GM18519 (cell line): ENCODE measurements at regions not wholly inside any gene's neighbourhood (a gene's known extent, or its start where the extent isn't known, plus 50 kb on each side); places are given as distances from the start of the nearest gene placed in this dataset.
"Not testable (repeated sequence)": the region's sequence is repeated elsewhere in the genome, so short reads cannot be mapped to it uniquely, and the experiment has no call there.

Experiments used
- ATAC-seq: cut with Tn5 transposase; IDR thresholded peaks from one replicate; pipeline ENCODE4 v1.9.1; 2021; ENCODE audit warnings: mild to moderate bottlenecking, moderate library complexity; ENCODE audit not compliant: unreplicated experiment, low FRiP score

DNA sequence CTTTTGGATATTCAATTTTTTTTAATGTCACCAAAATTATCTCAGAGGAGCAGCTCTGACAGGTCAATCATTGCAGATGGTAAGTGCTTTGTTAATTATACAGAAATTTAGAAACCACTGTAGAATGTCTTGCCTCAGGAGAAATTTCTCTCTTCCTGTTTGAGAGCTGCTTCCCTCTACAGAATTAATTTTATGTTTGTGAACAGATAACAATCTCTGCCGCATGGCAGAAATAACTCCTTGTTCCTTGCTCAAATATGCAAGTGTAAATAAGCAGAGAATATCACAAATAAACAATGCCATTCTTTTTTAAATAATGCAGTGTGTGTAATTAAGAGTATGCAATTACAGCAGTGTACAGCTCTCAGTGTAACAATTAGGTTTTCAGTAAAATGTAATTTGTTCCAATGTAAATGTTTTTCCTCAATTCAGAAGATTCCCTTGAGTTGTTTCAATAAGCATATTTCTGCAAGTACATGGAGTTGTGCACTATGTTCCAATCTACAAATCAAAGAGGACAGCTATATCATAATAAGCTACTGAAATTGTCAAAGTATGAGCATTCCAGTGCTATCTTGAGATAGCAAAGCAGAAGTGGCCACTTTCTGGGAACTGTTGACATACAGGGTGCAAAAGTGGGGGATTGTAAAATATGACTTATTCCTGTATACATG lies 1012.8 kb downstream of the MAT2B start:
- ATAC-seq, result no peak

DNA sequence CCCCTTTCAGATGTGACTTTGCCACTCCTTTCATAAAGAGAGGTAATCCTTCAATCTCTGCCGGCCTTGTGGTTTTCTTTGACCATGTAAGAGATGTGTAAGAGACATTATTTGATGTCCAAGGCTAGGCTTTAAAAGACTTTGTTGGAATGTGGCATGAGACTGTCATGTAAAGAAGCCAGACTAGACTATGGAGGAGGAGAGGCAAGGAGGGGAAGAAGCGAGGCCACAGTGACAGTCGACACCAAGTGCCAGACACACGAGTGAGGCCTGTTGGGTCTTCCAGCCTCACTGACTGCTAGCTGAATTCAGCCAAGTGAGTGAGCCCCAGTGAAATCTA lies 1013.3 kb downstream of the MAT2B start:
- no peak for ATAC-seq

DNA sequence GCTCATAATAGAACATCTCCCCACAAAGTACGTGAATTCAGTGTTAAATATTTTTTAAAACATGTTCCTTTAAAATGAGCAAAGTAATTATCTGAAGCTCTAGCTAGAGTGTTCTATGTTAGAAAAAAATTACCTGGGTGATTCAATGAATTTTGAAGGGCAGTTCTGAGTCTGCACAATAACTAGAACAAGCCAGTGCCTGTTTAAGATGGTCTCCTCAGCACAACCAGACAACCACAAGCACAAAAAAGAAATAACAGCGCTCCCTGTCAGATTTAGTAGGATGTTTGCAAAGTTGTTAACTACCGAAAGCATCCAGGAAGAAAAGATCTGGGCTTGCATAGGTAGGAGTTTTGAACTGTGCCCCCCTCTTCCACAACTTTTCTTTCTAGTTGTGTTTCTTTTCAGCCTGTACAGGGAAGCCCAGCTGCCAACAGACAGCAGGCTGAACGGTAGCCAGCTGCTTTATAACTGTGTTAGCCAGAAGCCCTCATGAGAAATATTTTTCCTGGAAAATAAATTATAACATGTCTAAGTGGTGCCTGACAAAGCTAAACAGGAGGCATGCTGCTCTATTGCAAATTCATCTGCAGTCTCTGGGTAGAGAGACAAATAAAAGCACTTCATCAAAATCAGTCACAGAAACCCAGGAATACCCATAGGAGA lies 1026.9 kb downstream of the MAT2B start:
- ATAC-seq, result no peak

DNA sequence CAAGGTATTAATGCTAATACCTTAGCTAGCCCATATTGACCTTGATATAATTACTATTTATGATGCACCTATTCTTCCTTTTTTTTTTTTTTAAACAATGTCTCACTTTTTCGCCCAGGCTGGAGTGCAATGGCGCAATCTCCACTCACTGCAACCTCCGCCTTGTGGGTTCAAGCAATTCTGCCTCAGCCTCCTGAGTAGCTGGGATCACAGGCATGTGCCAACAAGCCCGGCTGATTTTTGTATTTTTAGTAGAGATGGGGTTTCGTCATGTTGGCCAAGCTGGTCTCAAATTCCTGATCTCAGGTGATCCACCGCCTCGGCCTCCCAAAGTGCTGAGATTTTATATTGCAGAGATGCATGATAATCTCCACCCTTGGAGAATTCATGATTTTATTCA lies 1028.0 kb downstream of the MAT2B start:
- not testable (repeated sequence) for ATAC-seq

DNA sequence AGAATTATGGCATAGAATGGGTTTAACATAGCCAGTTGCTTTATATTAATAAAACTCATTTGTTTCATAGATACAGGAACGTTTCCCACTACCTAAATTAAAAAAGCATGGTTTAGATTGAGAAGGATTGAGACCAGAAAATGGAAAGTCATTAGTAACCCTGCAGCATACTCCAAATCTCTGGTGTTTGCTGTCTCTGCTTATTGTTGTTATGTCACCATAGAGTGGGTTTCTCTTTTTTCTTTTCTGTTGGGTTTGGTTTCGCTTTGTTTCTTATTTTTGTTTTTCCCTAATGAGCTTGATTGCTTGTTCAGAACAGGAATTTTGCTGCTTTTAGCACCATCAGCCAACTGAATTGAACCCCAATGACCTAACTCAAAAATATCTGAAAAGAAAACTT lies 1034.8 kb downstream of the MAT2B start:
- ATAC-seq, result no peak

DNA sequence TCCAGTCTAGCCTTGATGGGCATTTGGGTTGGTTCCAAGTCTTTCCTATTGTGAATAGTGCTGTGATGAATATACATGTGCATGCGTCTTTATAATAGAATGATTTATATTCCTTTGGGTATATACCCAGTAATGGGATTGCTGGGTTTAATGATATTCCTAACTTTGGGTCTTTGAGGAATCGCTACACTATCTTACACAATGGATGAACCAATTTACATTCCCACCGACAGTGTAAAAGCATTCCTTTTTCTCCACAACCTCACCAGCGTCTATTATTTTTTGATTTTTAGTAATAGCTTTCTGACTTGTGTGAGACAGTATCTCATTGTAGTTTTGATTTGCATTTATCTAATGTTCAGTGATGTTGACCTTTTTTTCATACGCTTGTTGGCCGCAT lies 1040.1 kb downstream of the MAT2B start:
- no peak for ATAC-seq

DNA sequence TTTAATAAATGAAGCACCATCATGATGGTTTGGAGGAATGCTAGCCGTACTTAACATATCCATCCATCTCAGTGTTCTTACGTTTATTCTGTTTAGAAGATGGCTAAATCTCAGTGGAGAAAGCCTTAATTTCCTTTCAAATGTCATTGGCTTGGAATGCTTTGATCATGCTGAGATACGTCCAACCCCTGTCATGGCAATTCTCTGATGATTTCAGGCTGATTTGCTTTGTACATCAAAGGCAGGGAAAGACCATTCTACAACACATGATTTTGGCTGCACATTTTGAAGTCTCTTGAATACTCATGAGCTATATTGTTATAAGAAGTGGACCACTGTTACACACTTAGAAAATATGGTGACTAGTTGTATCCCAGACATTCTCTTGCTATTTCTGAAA lies 1048.4 kb downstream of the MAT2B start:
- ATAC-seq, result no peak

DNA sequence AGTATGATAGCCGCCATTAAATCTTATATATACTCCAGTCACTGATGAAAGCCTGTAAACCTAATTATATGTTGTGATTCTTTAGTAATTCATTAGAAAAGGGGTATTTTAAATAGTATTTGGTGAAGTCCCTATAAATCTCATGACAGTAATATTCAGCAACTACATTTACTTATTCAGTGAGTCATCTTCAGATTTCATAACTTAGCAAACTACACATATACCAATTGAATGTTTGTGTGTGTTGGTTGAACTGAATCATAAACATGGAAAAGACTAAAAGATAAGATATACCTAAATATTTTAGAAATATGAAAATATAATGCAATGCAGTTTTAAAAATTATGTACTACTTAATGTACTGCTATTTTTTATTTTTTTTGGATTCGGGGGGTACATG lies 1050.4 kb downstream of the MAT2B start:
- ATAC-seq, result no peak

DNA sequence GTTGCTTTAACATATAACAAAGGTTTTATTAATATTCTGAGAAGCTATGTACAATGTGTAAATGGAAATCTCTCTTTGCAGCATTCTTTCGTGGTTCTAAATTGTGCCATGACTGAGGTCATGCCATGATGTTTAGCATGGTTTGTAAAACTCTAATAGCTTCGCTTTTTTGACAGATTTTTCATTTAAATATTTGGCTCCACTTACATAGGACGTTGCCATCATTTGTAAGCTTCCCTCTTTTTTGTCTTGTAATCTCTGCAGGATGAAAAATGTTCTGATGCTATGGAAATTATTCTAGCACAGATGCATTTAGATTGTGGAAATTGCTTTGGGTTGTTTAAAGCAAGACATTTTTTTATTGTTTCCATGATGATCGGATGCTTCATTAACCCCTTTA lies 1054.8 kb downstream of the MAT2B start:
- ATAC-seq, result no peak

DNA sequence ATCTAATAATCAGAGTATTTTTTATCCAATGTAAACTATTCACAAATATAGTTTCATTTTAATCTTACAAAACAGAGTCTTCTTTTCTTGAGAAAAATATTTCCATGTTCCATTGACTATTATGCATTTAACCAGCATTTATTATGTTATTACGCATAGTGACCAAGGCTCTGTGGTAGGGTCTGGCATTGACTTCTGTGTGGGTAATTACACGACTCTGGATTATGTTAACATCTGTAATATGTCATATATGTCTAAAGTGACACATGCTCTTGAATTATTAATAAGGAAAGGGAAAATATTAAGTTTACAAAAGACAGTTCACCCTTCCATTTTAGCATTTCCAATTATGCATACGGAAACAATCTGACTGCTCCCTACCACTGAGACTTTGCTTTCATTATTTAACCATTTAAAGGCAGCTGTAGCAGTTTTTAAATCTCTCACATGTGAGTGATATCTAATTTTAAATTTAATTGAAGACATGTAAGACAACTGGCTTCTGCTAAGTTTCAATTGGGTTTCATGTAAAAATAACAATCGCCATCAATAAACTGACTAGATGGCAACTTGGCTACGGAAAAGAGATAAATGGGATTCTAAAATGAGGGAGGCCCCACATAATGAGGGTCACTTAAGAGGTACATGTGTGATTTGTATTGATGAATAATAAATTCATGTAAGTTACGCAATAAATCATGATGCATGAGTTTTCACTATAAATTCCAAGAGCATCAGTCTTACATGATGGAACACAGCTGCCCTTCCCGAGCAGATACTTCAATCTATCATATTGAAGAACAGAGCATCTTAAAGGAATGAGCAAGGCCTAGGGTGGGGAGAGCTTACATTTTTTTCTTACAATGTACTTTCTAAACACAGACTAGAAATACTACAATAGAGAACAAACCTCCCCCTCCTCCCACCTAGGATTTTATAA lies 1056.8 kb downstream of the MAT2B start:
- ATAC-seq, result no peak

DNA sequence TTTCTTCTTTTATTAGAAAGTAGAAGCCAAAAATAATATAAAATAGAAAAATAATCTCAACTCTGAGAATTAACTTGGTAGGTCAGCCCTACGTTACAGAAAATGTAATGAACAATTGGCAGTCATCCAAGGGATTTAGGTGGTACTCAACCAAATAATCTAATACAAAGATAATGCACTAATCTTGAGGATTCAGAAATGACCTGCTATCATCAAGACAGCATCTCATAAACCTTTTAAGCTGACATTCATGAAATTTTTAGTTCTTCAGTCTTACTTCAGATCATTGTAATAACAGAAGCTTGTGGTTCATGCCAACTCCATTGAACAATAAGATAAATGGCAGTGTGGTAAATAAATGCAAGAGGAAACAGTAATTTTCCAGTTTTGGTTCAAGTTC lies 1058.0 kb downstream of the MAT2B start:
- ATAC-seq, result no peak

DNA sequence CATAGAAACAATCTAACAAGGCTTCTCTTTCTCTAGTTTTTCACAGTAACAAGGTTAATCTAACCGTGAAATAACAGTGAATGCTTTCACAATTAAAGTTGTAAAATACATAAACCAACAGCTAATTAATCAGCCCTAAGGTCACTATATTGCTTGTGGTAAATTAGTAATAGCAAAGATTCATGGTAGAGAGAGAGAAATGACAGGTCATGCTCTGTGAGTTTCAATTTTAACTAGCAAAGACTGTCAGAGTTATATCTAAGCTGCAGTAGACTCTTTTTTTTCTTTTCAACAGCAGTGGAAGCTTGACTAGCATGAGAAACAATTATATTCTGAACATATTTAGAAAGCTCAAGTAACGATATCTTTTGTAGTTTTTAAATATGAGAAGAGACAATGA lies 1068.0 kb downstream of the MAT2B start:
- no peak for ATAC-seq

DNA sequence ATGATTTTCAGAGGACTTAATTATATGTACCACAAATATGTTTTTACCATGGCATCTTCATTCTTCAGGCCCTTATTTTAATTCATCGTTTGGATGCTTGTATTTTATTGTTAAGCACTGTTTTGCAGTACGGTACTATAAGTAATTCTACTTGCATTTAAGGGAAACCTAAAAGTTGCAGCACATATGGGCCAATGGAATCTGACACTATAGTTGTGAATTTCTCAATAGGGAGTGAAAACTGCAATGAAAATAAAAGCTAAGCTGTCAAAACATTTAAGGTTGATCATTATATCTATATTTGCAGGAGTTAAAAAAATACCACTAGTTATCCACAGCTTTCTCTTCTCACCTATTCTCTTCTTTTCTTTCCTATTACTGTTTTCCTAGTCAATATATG lies 1071.8 kb downstream of the MAT2B start:
- ATAC-seq, result no peak

DNA sequence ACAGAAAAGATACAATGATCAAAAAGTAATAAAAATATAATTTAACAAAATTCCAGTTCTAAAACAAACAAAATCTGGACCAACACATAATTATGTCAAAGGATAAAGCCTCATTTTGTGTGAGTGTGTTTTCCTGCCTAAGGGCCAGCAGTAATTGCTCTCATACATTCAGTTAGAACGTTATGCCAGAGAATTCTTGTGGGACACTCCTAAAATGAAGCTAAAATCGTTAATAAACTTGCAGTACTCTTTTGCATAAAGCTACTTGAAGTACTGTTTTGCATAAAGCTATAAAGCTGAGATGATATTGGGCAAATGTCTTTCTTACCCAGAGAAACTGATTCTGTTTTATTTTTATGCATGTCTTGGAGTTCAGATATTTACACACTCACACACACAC lies 1072.3 kb downstream of the MAT2B start:
- no peak for ATAC-seq

DNA sequence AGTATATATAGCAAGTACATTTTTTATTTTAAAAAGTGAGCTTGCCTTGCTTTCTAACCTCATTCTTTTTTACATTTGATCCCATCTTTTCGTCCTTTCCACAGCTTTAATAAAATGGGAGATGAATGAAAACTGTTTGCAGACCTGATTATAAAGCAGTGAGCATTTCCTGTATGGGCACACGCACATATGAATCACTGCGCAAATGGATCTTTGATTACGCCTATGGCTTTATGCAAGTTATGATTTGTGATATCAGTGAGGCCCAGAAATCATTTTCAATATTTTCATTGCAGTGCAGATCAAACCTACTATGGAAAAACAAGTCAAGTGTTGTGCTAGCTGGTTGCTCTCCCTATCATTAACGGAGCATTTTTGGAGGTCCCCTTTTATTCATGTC lies 1073.0 kb downstream of the MAT2B start:
- no peak for ATAC-seq

DNA sequence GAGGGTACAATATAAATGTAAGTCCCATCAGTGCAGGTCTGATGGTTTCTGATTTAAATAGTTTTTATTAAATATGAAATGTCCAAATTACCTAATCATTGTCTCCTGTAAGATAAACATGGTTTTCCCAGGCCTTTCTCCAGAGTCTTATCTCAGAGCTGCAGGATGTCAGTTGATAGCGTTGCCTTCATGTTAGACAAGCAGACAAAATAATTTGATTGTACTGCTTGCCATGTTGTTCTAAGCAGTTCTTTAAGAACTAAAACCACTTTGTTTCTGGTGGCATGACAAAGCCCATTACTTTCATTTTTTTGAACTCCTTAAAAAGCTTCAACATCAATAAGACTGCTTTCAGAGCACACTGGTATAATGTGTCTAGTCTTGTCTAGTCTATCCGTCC lies 1073.5 kb downstream of the MAT2B start:
- no peak for ATAC-seq

DNA sequence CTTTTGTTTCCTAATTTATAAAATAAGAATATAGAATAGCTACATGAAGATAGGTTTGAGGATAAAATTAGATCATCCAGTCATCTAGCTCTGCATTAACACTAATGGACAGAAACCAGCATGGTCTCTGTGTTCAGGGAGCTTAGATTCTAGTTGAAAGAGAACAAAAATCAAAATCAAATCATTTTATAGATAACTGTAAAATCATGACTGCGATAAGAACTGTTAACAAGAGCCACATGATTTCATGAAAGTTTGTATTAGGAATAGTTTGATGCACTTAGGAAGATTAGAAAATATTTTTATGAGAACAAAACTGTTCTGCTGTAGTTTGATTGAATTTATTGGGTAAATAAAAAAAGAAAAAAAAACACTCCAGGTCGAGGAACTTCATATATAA lies 1074.7 kb downstream of the MAT2B start:
- no peak for ATAC-seq

DNA sequence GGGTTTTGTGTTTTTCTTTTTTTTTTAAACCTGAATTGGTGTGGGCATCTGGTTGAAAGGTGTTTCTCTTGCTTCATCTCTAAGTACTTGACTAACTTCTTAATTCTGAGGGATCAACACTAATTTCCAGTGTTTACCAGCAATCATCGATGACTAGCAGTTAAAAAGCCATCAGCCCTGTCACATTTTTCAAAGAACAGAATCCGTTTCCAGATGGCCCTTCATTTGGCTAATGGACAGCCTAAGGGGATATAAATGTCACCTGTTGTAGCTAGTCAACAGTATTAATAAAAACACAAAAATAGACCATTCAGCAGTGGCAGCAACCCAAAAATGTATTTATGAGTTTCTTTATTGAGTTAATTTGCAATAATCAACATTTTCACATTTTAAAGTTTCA lies 1076.5 kb downstream of the MAT2B start:
- no peak for ATAC-seq

DNA sequence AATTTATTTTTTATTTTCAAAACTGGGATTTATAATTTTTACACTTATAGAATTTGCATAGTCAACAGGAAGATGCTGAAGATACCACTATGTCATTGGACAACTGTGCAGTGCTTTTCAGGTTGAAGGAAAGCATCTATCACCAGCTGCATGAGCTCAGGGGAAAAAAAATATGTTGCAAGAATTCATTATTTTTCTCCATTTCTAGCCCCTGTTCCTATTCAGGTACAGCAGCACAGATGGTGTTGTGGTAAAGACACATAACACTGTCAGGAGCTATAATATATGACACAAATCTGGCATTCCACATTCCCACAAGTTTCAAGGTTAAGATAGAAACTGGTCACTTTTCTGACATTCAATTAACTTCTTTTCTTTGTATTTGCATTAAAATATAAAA lies 1088.6 kb downstream of the MAT2B start:
- no peak for ATAC-seq

DNA sequence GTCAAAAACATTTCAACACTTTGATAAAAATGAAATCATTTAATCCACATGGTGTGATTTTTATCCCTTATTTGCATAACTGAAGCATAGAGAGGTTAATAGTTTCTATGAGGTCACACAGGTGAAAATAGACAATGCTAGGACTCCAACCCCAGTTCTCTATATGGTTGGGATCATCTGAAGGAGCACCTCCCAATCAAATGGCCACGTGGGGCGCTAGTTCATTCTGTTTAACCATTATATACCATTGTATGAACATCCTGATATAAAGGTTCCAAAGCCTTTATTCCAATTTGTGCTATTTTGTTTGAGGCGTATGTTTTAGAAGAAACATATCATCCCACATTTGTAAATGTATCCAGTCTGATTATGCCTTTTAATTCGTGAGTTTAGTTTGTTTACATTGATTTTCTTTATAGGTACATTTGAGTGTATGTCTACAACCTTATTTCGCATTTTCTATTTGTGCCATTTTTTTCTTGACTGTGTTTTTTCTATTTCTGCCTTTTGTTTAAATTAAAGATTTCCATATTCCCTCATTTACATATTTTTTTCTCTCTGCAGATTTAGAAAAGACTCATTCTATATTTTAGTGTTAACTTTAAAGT lies 1092.0 kb downstream of the MAT2B start:
- ATAC-seq, result peak; percentile 84

DNA sequence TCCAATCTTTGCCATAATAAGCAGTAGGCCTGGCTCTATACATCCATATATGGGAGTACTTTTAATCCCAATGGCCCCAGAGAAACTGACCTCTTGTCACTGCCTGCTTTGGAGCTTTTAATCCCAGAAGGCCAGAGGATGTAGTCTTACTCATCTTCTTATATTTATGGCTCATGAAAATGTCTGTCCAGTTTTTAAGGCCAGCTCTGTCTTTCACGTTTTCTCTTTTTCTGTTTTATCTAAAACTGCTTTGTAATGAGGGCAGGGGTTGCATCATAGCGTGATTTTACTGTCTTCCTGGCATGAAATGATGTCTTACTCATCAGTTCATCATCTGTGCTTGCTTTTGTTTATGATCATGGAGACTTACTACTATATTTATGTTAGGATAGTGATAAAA lies 1094.9 kb downstream of the MAT2B start:
- ATAC-seq, result no peak
